ENCODE measurements at regions not wholly inside any gene's neighbourhood (a gene's known extent, or its start where the extent isn't known, plus 50 kb on each side); places are given as distances from the start of the nearest gene placed in this dataset.

DNA sequence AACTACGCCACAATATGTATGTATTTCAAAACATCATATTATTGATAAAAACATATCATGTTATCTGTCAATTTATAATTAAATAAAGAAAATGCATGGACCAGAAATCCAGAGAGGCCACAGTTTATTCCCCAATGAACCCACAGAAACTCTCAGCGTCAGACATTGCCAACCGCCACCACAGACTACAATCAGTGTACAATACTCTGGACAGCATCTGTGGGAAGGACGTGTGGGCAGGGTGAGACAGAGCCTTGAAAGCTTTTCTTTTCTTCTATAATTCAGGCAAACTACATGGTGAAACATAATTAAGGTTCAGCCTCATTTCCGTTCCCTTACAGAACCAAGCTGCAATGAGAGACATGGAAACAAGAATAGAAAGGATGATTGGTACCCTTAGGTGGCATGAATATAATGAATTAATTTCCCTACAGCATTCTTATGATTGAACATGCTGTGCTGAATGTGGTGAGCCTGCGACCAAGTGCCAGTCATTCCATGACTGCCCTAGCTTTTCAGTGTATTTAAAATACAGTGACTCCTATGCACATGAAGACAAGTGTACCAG is 909.3 kb downstream of the SORCS1 start:
- no peak overlapping the region for H3K9ac ChIP-seq (ENCODE audit: low read length)
- peaks cover 0 to 3% (median 0%) of the 10 kb centered on the region in 3 donors for H3K9me3 ChIP-seq (ENCODE audit: control extremely low read depth in 1 of 3, control insufficient read depth in 2 of 3, insufficient read depth in 1 of 3, low read length in 2 of 3)
- ChIA-PET CTCF (no interaction called here), POLR2A (no interaction called here)
- no peaks in the 10 kb centered on the region for H3K27me3 Mint-ChIP-seq
- no peak overlapping the region for H3K27ac Mint-ChIP-seq
- no peak overlapping the region for H2AFZ ChIP-seq (ENCODE audit: insufficient read depth, low read depth, low read length, poor library complexity, severe bottlenecking)
- H3K4me3 ChIP-seq (ENCODE audit: control extremely low read depth in 1 of 5, extremely low read depth in 1 of 5, insufficient read depth in 1 of 5, low read depth in 2 of 5, low read length in 4 of 5) = no peak overlapping the region
- H3K4me2 ChIP-seq (replicated peaks; ENCODE audit: low read depth, low read length, poor library complexity, severe bottlenecking) = no peak overlapping the region
- no peaks in the 10 kb centered on the region for H3K4me1 Mint-ChIP-seq
- ATAC-seq (ENCODE audit: low read depth) = no peak
- WGBS (ENCODE audit: insufficient coverage) = 100% methylated on average over 1 of the region's 6 CpGs
- no peaks in the 10 kb centered on the region for H3K4me1 ChIP-seq (ENCODE audit: control insufficient read depth in 2 of 2, insufficient read depth in 2 of 2, low read length in 2 of 2)
- H3K36me3 ChIP-seq (replicated peaks in 1 of 2; ENCODE audit: control extremely low read depth in 1 of 2, control insufficient read depth in 1 of 2, extremely low read depth in 1 of 2, insufficient read depth in 2 of 2, low read length in 1 of 2) = no peaks in the 10 kb centered on the region
- H4K20me1 ChIP-seq (ENCODE audit: control insufficient read depth, insufficient read depth, low read length, poor library complexity, severe bottlenecking) = no peaks in the 10 kb centered on the region
- no peaks in the 10 kb centered on the region for H3K27me3 ChIP-seq (replicated peaks in 1 of 4; ENCODE audit: control extremely low read depth in 1 of 4, control insufficient read depth in 3 of 4, insufficient read depth in 4 of 4, low read length in 3 of 4)
- no peaks in the 10 kb centered on the region for H3K79me2 ChIP-seq (ENCODE audit: control insufficient read depth, insufficient read depth, low read length)
- no peak for DNase-seq
- no peak for TF ChIP-seq EZH2 (IDR thresholded peaks at IDR 0.05; ENCODE audit: borderline replicate concordance, insufficient read depth, low read depth, low read length, poor library complexity, severe bottlenecking)
- TF ChIP-seq, protein P1, sequence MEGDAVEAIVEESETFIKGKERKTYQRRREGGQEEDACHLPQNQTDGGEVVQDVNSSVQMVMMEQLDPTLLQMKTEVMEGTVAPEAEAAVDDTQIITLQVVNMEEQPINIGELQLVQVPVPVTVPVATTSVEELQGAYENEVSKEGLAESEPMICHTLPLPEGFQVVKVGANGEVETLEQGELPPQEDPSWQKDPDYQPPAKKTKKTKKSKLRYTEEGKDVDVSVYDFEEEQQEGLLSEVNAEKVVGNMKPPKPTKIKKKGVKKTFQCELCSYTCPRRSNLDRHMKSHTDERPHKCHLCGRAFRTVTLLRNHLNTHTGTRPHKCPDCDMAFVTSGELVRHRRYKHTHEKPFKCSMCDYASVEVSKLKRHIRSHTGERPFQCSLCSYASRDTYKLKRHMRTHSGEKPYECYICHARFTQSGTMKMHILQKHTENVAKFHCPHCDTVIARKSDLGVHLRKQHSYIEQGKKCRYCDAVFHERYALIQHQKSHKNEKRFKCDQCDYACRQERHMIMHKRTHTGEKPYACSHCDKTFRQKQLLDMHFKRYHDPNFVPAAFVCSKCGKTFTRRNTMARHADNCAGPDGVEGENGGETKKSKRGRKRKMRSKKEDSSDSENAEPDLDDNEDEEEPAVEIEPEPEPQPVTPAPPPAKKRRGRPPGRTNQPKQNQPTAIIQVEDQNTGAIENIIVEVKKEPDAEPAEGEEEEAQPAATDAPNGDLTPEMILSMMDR (IDR thresholded peaks at IDR 0.05) = no peak
- H3K4me3 Mint-ChIP-seq = no peak overlapping the region
- peaks cover 5% of the 10 kb centered on the region for H3K9me3 Mint-ChIP-seq (ENCODE audit: insufficient read depth)
- no peak overlapping the region for H3K27ac ChIP-seq (ENCODE audit: low read length in 2 of 2)
- intact Hi-C loops (cut with micrococcal nuclease) = no loop called here

- Histone ChIP-seq H3K4me3 (ENCODE audit: control extremely low read depth in 1 of 5, extremely low read depth in 1 of 5, insufficient read depth in 1 of 5, low read depth in 2 of 5, low read length in 4 of 5) (no peak overlapping the region), H3K36me3 (replicated peaks in 1 of 2; ENCODE audit: control extremely low read depth in 1 of 2, control insufficient read depth in 1 of 2, extremely low read depth in 1 of 2, insufficient read depth in 2 of 2, low read length in 1 of 2) (no peaks in the 10 kb centered on the region), H3K9me3 (ENCODE audit: control extremely low read depth in 1 of 3, control insufficient read depth in 2 of 3, insufficient read depth in 1 of 3, low read length in 2 of 3) (peaks cover 0 to 3% (median 0%) of the 10 kb centered on the region in 3 donors), H3K79me2 (ENCODE audit: control insufficient read depth, insufficient read depth, low read length) (no peaks in the 10 kb centered on the region), H3K4me1 (ENCODE audit: control insufficient read depth in 2 of 2, insufficient read depth in 2 of 2, low read length in 2 of 2) (no peaks in the 10 kb centered on the region), H4K20me1 (ENCODE audit: control insufficient read depth, insufficient read depth, low read length, poor library complexity, severe bottlenecking) (no peaks in the 10 kb centered on the region), H3K27me3 (replicated peaks in 1 of 4; ENCODE audit: control extremely low read depth in 1 of 4, control insufficient read depth in 3 of 4, insufficient read depth in 4 of 4, low read length in 3 of 4) (no peaks in the 10 kb centered on the region), H3K9ac (ENCODE audit: low read length) (no peak overlapping the region), H2AFZ (ENCODE audit: insufficient read depth, low read depth, low read length, poor library complexity, severe bottlenecking) (no peak overlapping the region), H3K4me2 (replicated peaks; ENCODE audit: low read depth, low read length, poor library complexity, severe bottlenecking) (no peak overlapping the region), H3K27ac (ENCODE audit: low read length in 2 of 2) (no peak overlapping the region)
- Mint-ChIP-seq H3K9me3 (ENCODE audit: insufficient read depth) (no peaks in the 10 kb centered on the region), H3K27me3 (no peaks in the 10 kb centered on the region), H3K4me1 (no peaks in the 10 kb centered on the region), H3K27ac (no peak overlapping the region), H3K4me3 (no peak overlapping the region)
- CTCF ChIA-PET = no interaction called here
- ATAC-seq (ENCODE audit: low read depth) (no peak), DNase-seq (no peak)
- POLR2A ChIA-PET = no interaction called here
- WGBS (ENCODE audit: insufficient coverage) = 75% methylated on average over 4 of the region's 7 CpGs
- no peak for TF ChIP-seq EZH2 (IDR thresholded peaks at IDR 0.05; ENCODE audit: borderline replicate concordance, insufficient read depth, low read depth, low read length, poor library complexity, severe bottlenecking)
- TF ChIP-seq, protein P1 (IDR thresholded peaks at IDR 0.05) = no peak
- intact Hi-C loops (cut with micrococcal nuclease) = no loop called here
Measured at GRCh38 chr10:106254071-106254470, 910.4 kb downstream of the SORCS1 start.

All from B cell (primary cell).